Stimulated activated CD8-positive, alpha-beta memory T cell treated with anti-CD3 and anti-CD28 coated beads, Interleukin-4, amount 100 ng/mL, for 4 hours (primary cell): ENCODE measurements at regions not wholly inside any gene's neighbourhood (a gene's known extent, or its start where the extent isn't known, plus 50 kb on each side); places are given as distances from the start of the nearest gene placed in this dataset.
A peak's percentile ranks its signal among the peaks of the same experiment; 100 is the strongest.

Experiments
- DNase-seq, 2 donors: peaks; one replicate each; pipeline ENCODE4 v3.0.0-alpha.2; 2020; ENCODE audit warnings: low read depth in 2 of 2, low spot score in 1 of 2

GRCh38 chr1:200319148-200319547 lies 90.7 kb downstream of the ZNF281 start:
- no peak for DNase-seq

- DNase-seq: no peak
Measured at GRCh38 chr1:200317236-200317635, 92.6 kb downstream of the ZNF281 start.

GRCh38 chr1:200316148-200316803 lies 93.6 kb downstream of the ZNF281 start:
- no peak for DNase-seq

GRCh38 chr1:200314085-200314750 lies 95.6 kb downstream of the ZNF281 start:
- DNase-seq: no peak

GRCh38 chr1:200311256-200311655 lies 98.6 kb downstream of the ZNF281 start:
- no peak for DNase-seq

- DNase-seq: no peak
Measured at GRCh38 chr1:200310824-200311223, 99.0 kb downstream of the ZNF281 start.

GRCh38 chr1:200307755-200308066 lies 102.1 kb downstream of the ZNF281 start:
- DNase-seq: no peak

GRCh38 chr1:200306944-200307754 lies 102.7 kb downstream of the ZNF281 start:
- no peak for DNase-seq

GRCh38 chr1:200305806-200306205 lies 104.0 kb downstream of the ZNF281 start:
- DNase-seq: no peak

GRCh38 chr1:200304171-200304570 lies 105.7 kb downstream of the ZNF281 start:
- DNase-seq: no peak

GRCh38 chr1:200302921-200303290 lies 106.9 kb downstream of the ZNF281 start:
- no peak for DNase-seq

GRCh38 chr1:200302192-200302920 lies 107.5 kb downstream of the ZNF281 start:
- DNase-seq: peak; percentile 10 to 23

GRCh38 chr1:200301152-200301551 lies 108.7 kb downstream of the ZNF281 start:
- no peak for DNase-seq

- DNase-seq: no peak
Measured at GRCh38 chr1:200299571-200299970, 110.3 kb downstream of the ZNF281 start.

GRCh38 chr1:200298242-200298641 lies 111.6 kb downstream of the ZNF281 start:
- no peak for DNase-seq

- DNase-seq: no peak
Measured at GRCh38 chr1:200296091-200296661, 113.7 kb downstream of the ZNF281 start.

GRCh38 chr1:200294241-200294640 lies 115.6 kb downstream of the ZNF281 start:
- DNase-seq: no peak

- DNase-seq: no peak
Measured at GRCh38 chr1:200292699-200293098, 117.1 kb downstream of the ZNF281 start.

GRCh38 chr1:200291106-200291505 lies 118.7 kb downstream of the ZNF281 start:
- no peak for DNase-seq

- DNase-seq: no peak
Measured at GRCh38 chr1:200290010-200290685, 119.7 kb downstream of the ZNF281 start.

- DNase-seq: no peak
Measured at GRCh38 chr1:200288226-200288625, 121.6 kb downstream of the ZNF281 start.
